Thoracic aorta (tissue), 2 donors: ENCODE measurements at regions not wholly inside any gene's neighbourhood (a gene's known extent, or its start where the extent isn't known, plus 50 kb on each side); places are given as distances from the start of the nearest gene placed in this dataset.

ENCODE experiments used
- ATAC-seq: fragments of 150-250 bp; one replicate; pipeline ENCODE4 v1.8.0; 2017; ENCODE audit warnings: low read depth; ENCODE audit not compliant: insufficient number of reproducible peaks, low FRiP score
- DNase-seq: peaks from one replicate; pipeline ENCODE4 v3.0.0-alpha.2; 2020; ENCODE audit warnings: low spot score
- H3K27ac ChIP-seq, 2 donors: fragments of 200-600 bp; sonication (generic); 1 replicate in 1 of 2; 2 replicates in 1 of 2; pipeline ENCODE4 v1.5.1; 2016; ENCODE audit warnings: mild to moderate bottlenecking in 2 of 2, moderate library complexity in 2 of 2
- H3K27me3 ChIP-seq: fragments of 200-600 bp; sonication (generic); replicated peaks from 2 replicates; pipeline ENCODE4 v1.6.0; 2016; ENCODE audit warnings: mild to moderate bottlenecking; ENCODE audit not compliant: insufficient read depth
- H3K36me3 ChIP-seq: fragments of 200-600 bp; sonication (generic); one replicate; pipeline ENCODE4 v1.5.1; 2016
- H3K4me1 ChIP-seq, 2 donors: fragments of 200-600 bp; sonication (generic); 1 replicate in 1 of 2; 2 replicates in 1 of 2; pipeline versions ENCODE4 v1.5.1 to v1.6.0; 2016; ENCODE audit warnings: low read depth in 2 of 2, mild to moderate bottlenecking in 1 of 2; ENCODE audit not compliant: control insufficient read depth in 1 of 2
- H3K4me3 ChIP-seq: fragments of 200-600 bp; sonication (generic); 2 replicates; pipeline ENCODE4 v1.5.1; 2016; ENCODE audit warnings: mild to moderate bottlenecking
- H3K9me3 ChIP-seq: fragments of 200-600 bp; sonication (generic); 2 replicates; pipeline ENCODE4 v1.5.1; 2016
- CTCF ChIP-seq: fragments of 200-600 bp; sonication (generic); IDR thresholded peaks from one replicate; pipeline ENCODE4 v1.5.1; 2019; ENCODE audit warnings: antibody characterized with exemption

- Histone ChIP-seq H3K27ac (no peak overlapping the region), H3K27me3 (no peaks in the 10 kb centered on the region), H3K9me3 (no peaks in the 10 kb centered on the region), H3K4me3 (no peak overlapping the region), H3K36me3 (no peaks in the 10 kb centered on the region), H3K4me1 (no peaks in the 10 kb centered on the region)
- TF ChIP-seq CTCF = no peak
- ATAC-seq (no peak), DNase-seq (no peak)
Measured at GRCh38 chr2:180733330-180733729, 247.1 kb upstream of the UBE2E3 start.

GRCh38 chr2:180732337-180732736 lies 248.1 kb upstream of the UBE2E3 start:
- Histone ChIP-seq H3K36me3 (no peaks in the 10 kb centered on the region), H3K27me3 (no peaks in the 10 kb centered on the region), H3K4me1 (no peaks in the 10 kb centered on the region), H3K27ac (no peak overlapping the region), H3K4me3 (no peak overlapping the region), H3K9me3 (no peaks in the 10 kb centered on the region)
- no peak for TF ChIP-seq CTCF
- DNase-seq = no peak
- no peak for ATAC-seq

- no peaks in the 10 kb centered on the region for H3K27me3 ChIP-seq
- no peaks in the 10 kb centered on the region for H3K36me3 ChIP-seq
- no peak for DNase-seq
- H3K27ac ChIP-seq = no peak overlapping the region
- TF ChIP-seq CTCF = no peak
- H3K4me1 ChIP-seq = no peaks in the 10 kb centered on the region
- H3K4me3 ChIP-seq = no peak overlapping the region
- no peaks in the 10 kb centered on the region for H3K9me3 ChIP-seq
- no peak for ATAC-seq
Measured at GRCh38 chr2:180730976-180731375, 249.4 kb upstream of the UBE2E3 start.

GRCh38 chr2:180728928-180729559 lies 251.4 kb upstream of the UBE2E3 start:
- H3K4me3 ChIP-seq = no peak overlapping the region
- H3K9me3 ChIP-seq = no peaks in the 10 kb centered on the region
- no peak overlapping the region for H3K27ac ChIP-seq
- no peak for TF ChIP-seq CTCF
- DNase-seq (no peak), ATAC-seq (no peak)
- H3K27me3 ChIP-seq = no peaks in the 10 kb centered on the region
- no peaks in the 10 kb centered on the region for H3K4me1 ChIP-seq
- H3K36me3 ChIP-seq = no peaks in the 10 kb centered on the region

- Histone ChIP-seq H3K27ac (no peak overlapping the region), H3K4me3 (no peak overlapping the region), H3K36me3 (no peaks in the 10 kb centered on the region), H3K9me3 (no peaks in the 10 kb centered on the region), H3K27me3 (no peaks in the 10 kb centered on the region), H3K4me1 (peaks cover 0 to 4% of the 10 kb centered on the region in 2 donors)
- TF ChIP-seq CTCF = no peak
- no peak for ATAC-seq
- DNase-seq = no peak
Measured at GRCh38 chr2:180723712-180724111, 256.7 kb upstream of the UBE2E3 start.
